ENCODE measurements at regions not wholly inside any gene's neighbourhood (a gene's known extent, or its start where the extent isn't known, plus 50 kb on each side); places are given as distances from the start of the nearest gene placed in this dataset.
A peak's percentile ranks its signal among the peaks of the same experiment; 100 is the strongest.

- DNase-seq (ENCODE audit: extremely low spot score in 2 of 2), result peak in 1 of 2 donors; percentile 84
- H3K27ac ChIP-seq, result no peak overlapping the region
- H3K36me3 ChIP-seq, result no peaks in the 10 kb centered on the region
- no peak overlapping the region for H3K4me3 ChIP-seq
- H3K27me3 ChIP-seq, result no peaks in the 10 kb centered on the region
- H3K4me1 ChIP-seq, result no peaks in the 10 kb centered on the region
- intact Hi-C loops (cut with DNase I), result no loop called here
- TF ChIP-seq, protein P1, sequence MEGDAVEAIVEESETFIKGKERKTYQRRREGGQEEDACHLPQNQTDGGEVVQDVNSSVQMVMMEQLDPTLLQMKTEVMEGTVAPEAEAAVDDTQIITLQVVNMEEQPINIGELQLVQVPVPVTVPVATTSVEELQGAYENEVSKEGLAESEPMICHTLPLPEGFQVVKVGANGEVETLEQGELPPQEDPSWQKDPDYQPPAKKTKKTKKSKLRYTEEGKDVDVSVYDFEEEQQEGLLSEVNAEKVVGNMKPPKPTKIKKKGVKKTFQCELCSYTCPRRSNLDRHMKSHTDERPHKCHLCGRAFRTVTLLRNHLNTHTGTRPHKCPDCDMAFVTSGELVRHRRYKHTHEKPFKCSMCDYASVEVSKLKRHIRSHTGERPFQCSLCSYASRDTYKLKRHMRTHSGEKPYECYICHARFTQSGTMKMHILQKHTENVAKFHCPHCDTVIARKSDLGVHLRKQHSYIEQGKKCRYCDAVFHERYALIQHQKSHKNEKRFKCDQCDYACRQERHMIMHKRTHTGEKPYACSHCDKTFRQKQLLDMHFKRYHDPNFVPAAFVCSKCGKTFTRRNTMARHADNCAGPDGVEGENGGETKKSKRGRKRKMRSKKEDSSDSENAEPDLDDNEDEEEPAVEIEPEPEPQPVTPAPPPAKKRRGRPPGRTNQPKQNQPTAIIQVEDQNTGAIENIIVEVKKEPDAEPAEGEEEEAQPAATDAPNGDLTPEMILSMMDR (IDR thresholded peaks at IDR 0.05), result no peak
- no peaks in the 10 kb centered on the region for H3K9me3 ChIP-seq
Measured at GRCh38 chr17:83012868-83013778, 66.3 kb upstream of the METRNL start.

GRCh38 chr17:83013779-83014117, 65.7 kb upstream of the METRNL start:
- TF ChIP-seq POLR2AphosphoS5 (IDR thresholded peaks at IDR 0.05; ENCODE audit: insufficient read depth in 1 of 2, low read depth in 1 of 2) (no peak), POLR2A (IDR thresholded peaks at IDR 0.05) (no peak)
- TF ChIP-seq, protein P1 (IDR thresholded peaks at IDR 0.05), result no peak
- Histone ChIP-seq H3K27ac (no peak overlapping the region), H3K36me3 (no peaks in the 10 kb centered on the region), H3K27me3 (no peaks in the 10 kb centered on the region), H3K9me3 (no peaks in the 10 kb centered on the region), H3K4me1 (no peaks in the 10 kb centered on the region), H3K4me3 (no peak overlapping the region)
- intact Hi-C loops (cut with DNase I), result no loop called here
- no peak for DNase-seq (ENCODE audit: extremely low spot score in 2 of 2)

DNA sequence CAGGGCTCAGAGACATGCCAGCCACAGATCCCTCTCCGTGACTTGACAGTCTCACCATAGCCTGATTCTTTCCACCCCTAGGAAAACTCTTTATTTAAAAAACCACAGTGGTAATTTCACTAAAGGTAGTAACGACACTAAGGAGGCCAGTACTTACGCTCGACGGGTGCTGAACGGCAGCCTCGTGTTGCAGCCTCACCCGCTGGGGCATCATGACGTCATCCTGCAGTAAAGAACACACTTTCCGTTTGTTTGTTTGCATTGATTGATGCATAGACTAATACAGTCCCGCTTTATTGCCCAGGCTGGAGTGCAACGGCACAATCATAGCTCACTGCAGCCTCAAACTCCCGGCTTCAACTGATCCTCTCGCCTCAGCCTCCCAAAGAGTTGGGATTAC, 65.1 kb upstream of the METRNL start:
- H3K4me1 ChIP-seq, result no peaks in the 10 kb centered on the region
- no peak for DNase-seq (ENCODE audit: extremely low spot score in 2 of 2)
- no peaks in the 10 kb centered on the region for H3K9me3 ChIP-seq
- no peaks in the 10 kb centered on the region for H3K27me3 ChIP-seq
- no peaks in the 10 kb centered on the region for H3K36me3 ChIP-seq
- intact Hi-C loops (cut with DNase I), result no loop called here
- H3K27ac ChIP-seq, result no peak overlapping the region
- no peak for TF ChIP-seq POLR2A (IDR thresholded peaks at IDR 0.05)
- TF ChIP-seq POLR2AphosphoS5 (IDR thresholded peaks at IDR 0.05; ENCODE audit: insufficient read depth in 1 of 2, low read depth in 1 of 2), result no peak
- TF ChIP-seq, protein P1 (IDR thresholded peaks at IDR 0.05), result no peak
- H3K4me3 ChIP-seq, result no peak overlapping the region

DNA sequence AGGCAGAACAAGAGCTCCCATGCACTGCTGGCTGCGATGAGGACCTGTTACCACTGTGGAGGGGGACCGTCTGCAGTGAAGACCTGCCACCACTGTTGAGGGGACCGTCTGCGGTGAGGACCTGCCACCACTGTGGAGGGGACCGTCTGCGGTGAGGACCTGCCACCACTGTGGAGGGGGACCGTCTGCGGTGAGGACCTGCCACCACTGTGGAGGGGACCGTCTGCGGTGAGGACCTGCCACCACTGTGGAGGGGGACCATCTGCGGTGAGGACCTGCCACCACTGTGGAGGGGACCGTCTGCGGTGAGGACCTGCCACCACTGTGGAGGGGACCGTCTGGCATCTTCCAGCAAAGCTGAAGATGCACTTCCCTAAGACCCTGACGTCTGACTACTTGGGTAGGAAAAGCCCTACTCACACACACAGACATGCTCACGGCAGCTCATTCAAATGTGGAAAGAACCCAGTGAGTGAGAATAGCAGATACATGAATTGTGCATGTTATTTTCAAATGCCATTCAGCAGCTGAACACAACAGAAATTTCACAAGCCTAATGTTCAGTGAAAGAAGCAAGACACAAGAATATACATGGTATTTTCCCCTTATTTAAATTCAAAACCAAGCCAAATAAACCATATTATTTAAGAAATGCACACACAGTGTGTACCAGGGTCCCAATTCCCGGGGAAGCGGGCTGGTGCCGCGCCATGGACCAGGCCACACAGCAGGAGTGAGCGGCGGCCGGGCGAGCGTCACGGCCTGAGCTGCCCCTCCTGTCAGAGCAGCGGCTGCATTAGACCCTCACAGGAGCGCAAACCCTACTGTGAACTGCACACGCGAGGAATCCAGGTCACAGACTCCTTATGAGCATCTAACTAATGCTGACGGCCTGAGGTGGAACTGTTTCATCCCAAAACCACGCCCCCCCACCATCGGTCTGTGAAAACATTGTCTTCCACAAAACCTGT, 64.2 kb upstream of the METRNL start:
- DNase-seq (ENCODE audit: extremely low spot score in 2 of 2), result no peak
- Histone ChIP-seq H3K27me3 (no peaks in the 10 kb centered on the region), H3K27ac (no peak overlapping the region), H3K9me3 (no peaks in the 10 kb centered on the region), H3K4me3 (no peak overlapping the region), H3K36me3 (no peaks in the 10 kb centered on the region), H3K4me1 (no peaks in the 10 kb centered on the region)
- no peak for TF ChIP-seq POLR2AphosphoS5 (IDR thresholded peaks at IDR 0.05; ENCODE audit: insufficient read depth in 1 of 2, low read depth in 1 of 2)
- TF ChIP-seq, protein P1 (IDR thresholded peaks at IDR 0.05), result no peak
- no peak for TF ChIP-seq POLR2A (IDR thresholded peaks at IDR 0.05)
- intact Hi-C loops (cut with DNase I), result no loop called here
